ENCODE measurements at regions not wholly inside any gene's neighbourhood (a gene's known extent, or its start where the extent isn't known, plus 50 kb on each side); places are given as distances from the start of the nearest gene placed in this dataset.
A peak's percentile ranks its signal among the peaks of the same experiment; 100 is the strongest.

DNA sequence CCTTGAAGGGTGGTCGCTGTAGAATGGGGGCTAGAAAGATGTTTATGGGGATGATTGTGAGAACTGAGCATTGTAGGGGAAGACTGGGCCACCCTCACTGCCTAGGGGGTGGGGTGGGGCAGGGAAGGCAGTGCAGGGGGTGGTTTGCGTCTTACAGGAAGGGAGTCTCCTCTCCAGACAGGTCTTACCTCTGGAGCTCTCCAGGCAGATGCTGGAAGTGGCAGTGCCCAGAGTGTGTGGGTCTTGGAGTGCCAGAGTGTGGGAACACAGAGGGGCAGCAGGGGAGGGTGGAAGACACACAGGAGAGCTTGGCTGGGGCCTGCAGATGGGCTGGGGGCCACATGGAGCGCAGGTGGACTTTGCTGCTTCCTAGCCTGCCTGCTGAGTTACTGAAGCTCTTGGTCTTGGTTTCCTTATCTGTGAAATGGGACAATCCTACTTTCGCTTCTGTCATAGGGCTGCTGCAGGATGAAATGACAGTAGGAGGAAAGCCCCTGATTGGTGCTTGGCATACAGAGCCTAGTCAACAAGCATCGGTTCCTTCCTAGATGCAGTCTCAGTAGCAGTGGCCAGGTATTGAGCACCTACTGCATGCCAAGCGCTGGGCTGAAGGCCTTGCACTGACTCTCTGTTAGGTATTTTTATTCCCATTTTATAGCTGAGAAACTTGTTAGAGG lies 118.3 kb downstream of the SLC25A47 start:
- Histone ChIP-seq H4K20me1 (ENCODE audit: insufficient read depth, low read length) (peaks cover 17% of the 10 kb centered on the region), H3K79me2 (ENCODE audit: insufficient read depth, low read length) (peaks cover 6% of the 10 kb centered on the region), H3K4me2 (ENCODE audit: low read length) (no peak overlapping the region), H3K9ac (ENCODE audit: low read length) (peak overlapping the region; percentile 60), H3K4me1 (ENCODE audit: insufficient read depth, low read length) (peaks cover 47% of the 10 kb centered on the region), H3K27me3 (ENCODE audit: insufficient read depth, low read length) (no peaks in the 10 kb centered on the region), H3K4me3 (ENCODE audit: insufficient read depth, low read depth, low read length) (no peak overlapping the region), H3K27ac (ENCODE audit: low read depth, low read length) (peak overlapping the region; percentile 1), H3K36me3 (ENCODE audit: insufficient read depth, low read length) (no peaks in the 10 kb centered on the region), H3K9me3 (ENCODE audit: insufficient read depth, low read depth, low read length) (no peaks in the 10 kb centered on the region), H2AFZ (ENCODE audit: low read depth, low read length) (no peak overlapping the region)
- no peaks in the 10 kb centered on the region for H3K36me3 Mint-ChIP-seq (ENCODE audit: low read depth, unreplicated experiment)
- H3K4me1 Mint-ChIP-seq (ENCODE audit: low read depth, unreplicated experiment), result peaks cover 40% of the 10 kb centered on the region
- no peaks in the 10 kb centered on the region for H3K9me3 Mint-ChIP-seq (ENCODE audit: unreplicated experiment)
- H3K4me3 Mint-ChIP-seq (ENCODE audit: unreplicated experiment), result no peak overlapping the region
- DNase-seq (ENCODE audit: low read depth) (no peak), FAIRE-seq (no peak)
- H3K27ac Mint-ChIP-seq (ENCODE audit: unreplicated experiment), result peak overlapping the region; percentile 64
- no peaks in the 10 kb centered on the region for H3K27me3 Mint-ChIP-seq (ENCODE audit: low read depth, unreplicated experiment)
- TF ChIP-seq EZH2 (IDR thresholded peaks at IDR 0.05; ENCODE audit: insufficient read depth, low read length), result no peak
- TF ChIP-seq CTCF (IDR thresholded peaks at IDR 0.05; ENCODE audit: insufficient read depth, low read depth, low read length), result no peak

DNA sequence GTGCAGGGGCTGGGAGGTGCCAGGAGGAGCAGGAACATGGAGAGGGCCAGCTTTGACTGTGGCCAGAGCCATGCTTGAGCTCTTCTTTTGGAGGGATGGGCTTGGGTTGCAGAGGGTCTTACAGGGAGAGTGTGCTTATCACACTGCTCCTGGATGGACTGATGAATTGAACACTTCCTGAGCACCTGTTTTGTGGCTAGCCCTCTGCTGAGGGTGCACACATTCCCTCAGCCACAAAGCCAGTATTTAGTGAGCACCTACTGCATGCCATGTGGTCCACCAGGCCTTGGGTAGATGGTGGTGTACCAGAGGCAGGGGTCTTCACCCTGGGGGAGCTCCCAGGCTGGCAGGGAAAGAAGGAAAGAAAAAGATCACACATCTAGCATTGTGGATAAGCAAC lies 118.9 kb downstream of the SLC25A47 start:
- H3K36me3 Mint-ChIP-seq (ENCODE audit: low read depth, unreplicated experiment), result no peaks in the 10 kb centered on the region
- Histone ChIP-seq H3K27ac (ENCODE audit: low read depth, low read length) (no peak overlapping the region), H3K27me3 (ENCODE audit: insufficient read depth, low read length) (no peaks in the 10 kb centered on the region), H3K79me2 (ENCODE audit: insufficient read depth, low read length) (peaks cover 3% of the 10 kb centered on the region), H4K20me1 (ENCODE audit: insufficient read depth, low read length) (peaks cover 14% of the 10 kb centered on the region), H3K36me3 (ENCODE audit: insufficient read depth, low read length) (no peaks in the 10 kb centered on the region), H3K4me3 (ENCODE audit: insufficient read depth, low read depth, low read length) (no peak overlapping the region), H2AFZ (ENCODE audit: low read depth, low read length) (no peak overlapping the region), H3K9me3 (ENCODE audit: insufficient read depth, low read depth, low read length) (no peaks in the 10 kb centered on the region), H3K4me2 (ENCODE audit: low read length) (no peak overlapping the region), H3K9ac (ENCODE audit: low read length) (no peak overlapping the region), H3K4me1 (ENCODE audit: insufficient read depth, low read length) (peaks cover 47% of the 10 kb centered on the region)
- peaks cover 40% of the 10 kb centered on the region for H3K4me1 Mint-ChIP-seq (ENCODE audit: low read depth, unreplicated experiment)
- no peak for TF ChIP-seq CTCF (IDR thresholded peaks at IDR 0.05; ENCODE audit: insufficient read depth, low read depth, low read length)
- TF ChIP-seq EZH2 (IDR thresholded peaks at IDR 0.05; ENCODE audit: insufficient read depth, low read length), result no peak
- no peak overlapping the region for H3K27ac Mint-ChIP-seq (ENCODE audit: unreplicated experiment)
- no peaks in the 10 kb centered on the region for H3K9me3 Mint-ChIP-seq (ENCODE audit: unreplicated experiment)
- DNase-seq (ENCODE audit: low read depth), result no peak
- no peak for FAIRE-seq
- H3K4me3 Mint-ChIP-seq (ENCODE audit: unreplicated experiment), result no peak overlapping the region
- H3K27me3 Mint-ChIP-seq (ENCODE audit: low read depth, unreplicated experiment), result no peaks in the 10 kb centered on the region
